PC-9 (cell line): ENCODE measurements at regions not wholly inside any gene's neighbourhood (a gene's known extent, or its start where the extent isn't known, plus 50 kb on each side); places are given as distances from the start of the nearest gene placed in this dataset.

Source experiments
- BruUV-seq: library from RNA; stranded (reverse); fragments of 400-500 nt; replicated peaks from 2 replicates; lab custom pipeline; 2021; lab: Mats Ljungman, UMichigan
- CTCF ChIA-PET: fragments of 300-600 bp; sonication (Branson Sonifier 250); formaldehyde crosslinking; loops from one replicate; lab custom pipeline; 2022; ENCODE audit warnings: antibody characterized with exemption; lab: Charles Lee
- POLR2A ChIA-PET: fragments of 300-600 bp; sonication (Branson Sonifier 250); formaldehyde crosslinking; loops from one replicate; lab custom pipeline; 2022; ENCODE audit warnings: antibody characterized with exemption; ENCODE audit not compliant: unreplicated experiment; lab: Charles Lee
- DNase-seq, 2 experiments: peaks; one replicate each; pipeline versions ENCODE4 v3.0.0 to v3.0.0-alpha.2; 2015 to 2022; ENCODE audit warnings: mixed read lengths in 1 of 2
- H2AFZ ChIP-seq: fragments of 200-600 bp; sonication (generic); 2 replicates; pipeline ENCODE4 v1.8.1; 2017; ENCODE audit warnings: antibody characterized with exemption
- H3F3A ChIP-seq: fragments of 200-600 bp; sonication (generic); 2 replicates; pipeline ENCODE4 v1.8.1; 2017; ENCODE audit warnings: antibody characterized with exemption, mild to moderate bottlenecking, low read depth; ENCODE audit not compliant: insufficient read depth
- H3K27ac ChIP-seq: fragments of 200-600 bp; sonication (generic); 2 replicates; pipeline ENCODE4 v1.6.1; 2016; ENCODE audit warnings: mixed run types
- H3K27me3 ChIP-seq: fragments of 200-600 bp; sonication (generic); 2 replicates; pipeline ENCODE4 v1.6.1; 2016; ENCODE audit warnings: low read depth, mixed run types; ENCODE audit not compliant: insufficient read depth
- H3K36me3 ChIP-seq: fragments of 200-600 bp; sonication (generic); 2 replicates; pipeline ENCODE4 v1.6.1; 2016; ENCODE audit warnings: low read depth, mixed run types
- H3K4me1 ChIP-seq: fragments of 200-600 bp; sonication (generic); replicated peaks from 2 replicates; pipeline ENCODE4 v1.6.1; 2016; ENCODE audit warnings: mixed run types; ENCODE audit not compliant: insufficient read depth
- H3K4me2 ChIP-seq: fragments of 200-600 bp; sonication (generic); 2 replicates; pipeline ENCODE4 v1.6.1; 2017; ENCODE audit warnings: mixed run types
- H3K4me3 ChIP-seq: fragments of 200-600 bp; sonication (generic); 2 replicates; pipeline ENCODE4 v1.6.1; 2016; ENCODE audit warnings: mixed run types
- H3K79me2 ChIP-seq: fragments of 200-600 bp; sonication (generic); 2 replicates; pipeline ENCODE4 v1.6.1; 2017; ENCODE audit warnings: low read depth, mixed run types
- H3K9me2 ChIP-seq: fragments of 200-600 bp; sonication (generic); 2 replicates; pipeline ENCODE4 v1.8.1; 2017; ENCODE audit warnings: mild to moderate bottlenecking; ENCODE audit not compliant: insufficient read depth
- H3K9me3 ChIP-seq: fragments of 200-600 bp; sonication (generic); 2 replicates; pipeline ENCODE4 v1.8.1; 2016; ENCODE audit warnings: low read depth; ENCODE audit not compliant: insufficient read depth
- H4K20me1 ChIP-seq: fragments of 200-600 bp; sonication (generic); 2 replicates; pipeline ENCODE4 v1.8.1; 2017; ENCODE audit not compliant: insufficient read depth
- EZH2 ChIP-seq: fragments of 200-600 bp; sonication (generic); IDR thresholded peaks from 2 replicates; pipeline ENCODE4 v1.8.0; 2017; ENCODE audit warnings: antibody characterized with exemption, low read depth
- intact Hi-C: fragments of 100-400 bp; cut with micrococcal nuclease; formaldehyde crosslinking; loops from one replicate; pipeline ENCODE4 v1.10.0; 2022; ENCODE audit not compliant: unreplicated experiment
- TF ChIP-seq, protein P1 (sequence below): fragments of 200-600 bp; sonication (generic); conservative IDR thresholded peaks from 2 replicates; pipeline ENCODE4 v1.6.1; 2017; ENCODE audit warnings: mixed run types, antibody characterized with exemption, mild to moderate bottlenecking, moderate library complexity

DNA sequence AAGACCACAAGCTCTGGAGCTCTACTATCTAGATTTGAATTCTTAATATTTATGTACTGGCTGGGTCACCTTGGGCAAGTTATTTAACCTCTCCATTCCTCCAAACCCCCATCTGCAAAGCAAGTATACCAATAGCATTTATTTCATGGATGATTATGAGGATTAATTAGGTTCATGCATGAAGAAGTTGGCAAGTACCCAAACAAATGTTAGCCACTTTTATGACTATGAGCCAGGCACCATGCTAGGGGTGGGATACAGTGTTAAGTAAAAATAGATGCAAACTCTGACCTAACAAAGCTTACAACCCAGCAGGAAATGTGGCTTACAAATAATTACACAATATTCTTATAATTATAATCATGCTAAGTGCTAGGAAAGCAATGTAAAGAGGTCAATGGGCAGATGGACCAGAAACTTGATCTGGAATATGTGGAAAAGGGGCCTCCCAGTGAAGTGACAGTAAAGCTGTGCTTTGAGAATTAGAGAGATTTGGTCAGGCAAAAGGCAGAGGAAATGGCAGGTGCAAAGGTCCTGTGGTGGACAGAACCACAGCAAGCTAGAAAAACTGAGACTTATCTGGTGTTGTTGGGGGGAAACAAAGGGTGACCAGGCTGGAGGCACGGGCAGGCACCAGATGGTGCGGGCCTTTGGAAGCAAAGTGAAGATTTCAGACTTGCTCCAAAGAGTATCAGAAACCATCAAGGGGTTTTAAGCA, 525.2 kb upstream of the TRPC7 start:
- BruUV-seq = no TSS peak
- CTCF ChIA-PET = no interaction called here
- intact Hi-C loops = no loop called here
- Histone ChIP-seq H3K4me2 (no peak overlapping the region), H3K27me3 (no peaks in the 10 kb centered on the region), H3K79me2 (no peaks in the 10 kb centered on the region), H3K36me3 (no peaks in the 10 kb centered on the region), H4K20me1 (no peaks in the 10 kb centered on the region), H3K9me2 (no peaks in the 10 kb centered on the region), H3K9me3 (no peaks in the 10 kb centered on the region), H3F3A (no peaks in the 10 kb centered on the region), H3K27ac (no peak overlapping the region), H3K4me3 (no peak overlapping the region), H3K4me1 (no peaks in the 10 kb centered on the region), H2AFZ (no peak overlapping the region)
- TF ChIP-seq EZH2 = no peak
- TF ChIP-seq, protein P1, sequence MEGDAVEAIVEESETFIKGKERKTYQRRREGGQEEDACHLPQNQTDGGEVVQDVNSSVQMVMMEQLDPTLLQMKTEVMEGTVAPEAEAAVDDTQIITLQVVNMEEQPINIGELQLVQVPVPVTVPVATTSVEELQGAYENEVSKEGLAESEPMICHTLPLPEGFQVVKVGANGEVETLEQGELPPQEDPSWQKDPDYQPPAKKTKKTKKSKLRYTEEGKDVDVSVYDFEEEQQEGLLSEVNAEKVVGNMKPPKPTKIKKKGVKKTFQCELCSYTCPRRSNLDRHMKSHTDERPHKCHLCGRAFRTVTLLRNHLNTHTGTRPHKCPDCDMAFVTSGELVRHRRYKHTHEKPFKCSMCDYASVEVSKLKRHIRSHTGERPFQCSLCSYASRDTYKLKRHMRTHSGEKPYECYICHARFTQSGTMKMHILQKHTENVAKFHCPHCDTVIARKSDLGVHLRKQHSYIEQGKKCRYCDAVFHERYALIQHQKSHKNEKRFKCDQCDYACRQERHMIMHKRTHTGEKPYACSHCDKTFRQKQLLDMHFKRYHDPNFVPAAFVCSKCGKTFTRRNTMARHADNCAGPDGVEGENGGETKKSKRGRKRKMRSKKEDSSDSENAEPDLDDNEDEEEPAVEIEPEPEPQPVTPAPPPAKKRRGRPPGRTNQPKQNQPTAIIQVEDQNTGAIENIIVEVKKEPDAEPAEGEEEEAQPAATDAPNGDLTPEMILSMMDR = no peak
- DNase-seq = no peak
- POLR2A ChIA-PET = no interaction called here

DNA sequence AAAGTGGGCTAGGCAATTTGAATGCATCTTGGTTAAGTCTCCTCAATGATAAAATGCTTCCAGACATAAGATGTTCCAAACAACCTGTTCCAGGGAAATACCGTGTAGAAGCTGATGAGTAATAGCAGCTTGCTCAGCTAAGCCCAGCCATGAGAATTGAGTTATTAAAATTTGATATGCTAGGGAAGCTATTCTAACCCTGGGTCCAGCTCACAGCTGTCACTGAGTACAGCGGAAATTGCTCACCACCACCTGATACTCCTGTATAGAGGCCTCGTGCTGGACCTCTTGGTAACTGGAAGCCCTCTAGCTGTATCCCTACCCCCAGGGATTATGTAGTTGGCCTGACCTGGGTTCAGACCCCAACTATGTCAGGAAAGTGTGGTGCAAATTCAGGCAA, 521.3 kb upstream of the TRPC7 start:
- intact Hi-C loops = no loop called here
- ChIA-PET CTCF (no interaction called here), POLR2A (no interaction called here)
- H3K4me2 ChIP-seq = no peak overlapping the region
- H3K9me2 ChIP-seq = no peaks in the 10 kb centered on the region
- no peak for DNase-seq
- H3K9me3 ChIP-seq = no peaks in the 10 kb centered on the region
- no peaks in the 10 kb centered on the region for H3K4me1 ChIP-seq
- no TSS peak for BruUV-seq
- H3K79me2 ChIP-seq = no peaks in the 10 kb centered on the region
- H3K36me3 ChIP-seq = no peaks in the 10 kb centered on the region
- no peak overlapping the region for H3K27ac ChIP-seq
- no peaks in the 10 kb centered on the region for H4K20me1 ChIP-seq
- H3K27me3 ChIP-seq = no peaks in the 10 kb centered on the region
- H2AFZ ChIP-seq = no peak overlapping the region
- no peaks in the 10 kb centered on the region for H3F3A ChIP-seq
- H3K4me3 ChIP-seq = no peak overlapping the region
- TF ChIP-seq, protein P1 = no peak
- no peak for TF ChIP-seq EZH2

DNA sequence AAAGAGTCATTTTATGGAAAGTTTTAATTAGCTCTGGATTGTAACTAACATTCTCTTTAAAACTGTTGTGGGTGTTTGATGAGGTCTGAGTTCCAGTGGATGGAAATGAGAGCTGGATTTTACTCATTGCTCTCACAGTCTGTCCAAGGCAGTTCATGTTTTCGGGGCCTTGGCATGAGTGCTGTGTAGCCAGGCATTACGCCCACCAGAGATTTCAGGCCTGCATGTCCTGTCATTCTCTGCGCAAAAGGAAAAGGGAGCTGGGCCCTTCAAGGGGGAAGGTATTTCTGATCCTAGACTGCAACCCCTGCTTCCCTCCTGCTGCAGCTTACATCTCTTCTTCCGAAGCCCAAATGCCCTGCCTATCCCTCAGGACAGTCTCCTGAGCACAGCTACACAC, 499.6 kb upstream of the TRPC7 start:
- TF ChIP-seq, protein P1 = no peak
- no peak for TF ChIP-seq EZH2
- Histone ChIP-seq H3K4me2 (no peak overlapping the region), H4K20me1 (no peaks in the 10 kb centered on the region), H3K9me2 (no peaks in the 10 kb centered on the region), H3K36me3 (no peaks in the 10 kb centered on the region), H3K4me3 (no peak overlapping the region), H3K27me3 (no peaks in the 10 kb centered on the region), H2AFZ (no peak overlapping the region), H3K9me3 (no peaks in the 10 kb centered on the region), H3K27ac (no peak overlapping the region), H3K4me1 (no peaks in the 10 kb centered on the region), H3F3A (no peaks in the 10 kb centered on the region), H3K79me2 (no peaks in the 10 kb centered on the region)
- DNase-seq = no peak
- CTCF ChIA-PET = no interaction called here
- POLR2A ChIA-PET = no interaction called here
- no TSS peak for BruUV-seq
- intact Hi-C loops = no loop called here
